Left kidney (tissue), 1 donor: ENCODE measurements at regions not wholly inside any gene's neighbourhood (a gene's known extent, or its start where the extent isn't known, plus 50 kb on each side); places are given as distances from the start of the nearest gene placed in this dataset.

Experiments used
- DNase-seq: peaks from one replicate; pipeline ENCODE4 v3.0.0-alpha.2; 2013

DNA sequence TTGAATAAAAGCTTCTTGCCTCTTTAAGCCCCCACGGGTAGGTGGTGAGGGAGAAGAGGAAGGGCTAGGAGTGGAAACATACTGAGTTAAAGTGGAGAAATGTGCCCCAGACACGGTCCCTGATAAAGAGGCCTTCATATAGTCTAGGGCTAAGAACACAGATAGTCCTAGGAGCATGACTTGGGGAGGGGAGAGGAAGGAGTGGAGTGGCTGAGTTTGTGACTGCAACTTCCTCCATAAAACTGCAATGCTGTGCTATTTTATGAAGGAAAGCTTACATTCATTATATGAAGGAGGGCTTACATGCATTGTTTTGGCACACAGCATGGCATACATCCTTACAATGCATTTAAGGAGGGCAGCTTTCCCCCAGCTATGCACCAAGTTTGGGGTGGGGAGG is 1129.4 kb upstream of the LRRTM3 start:
- no peak for DNase-seq

DNA sequence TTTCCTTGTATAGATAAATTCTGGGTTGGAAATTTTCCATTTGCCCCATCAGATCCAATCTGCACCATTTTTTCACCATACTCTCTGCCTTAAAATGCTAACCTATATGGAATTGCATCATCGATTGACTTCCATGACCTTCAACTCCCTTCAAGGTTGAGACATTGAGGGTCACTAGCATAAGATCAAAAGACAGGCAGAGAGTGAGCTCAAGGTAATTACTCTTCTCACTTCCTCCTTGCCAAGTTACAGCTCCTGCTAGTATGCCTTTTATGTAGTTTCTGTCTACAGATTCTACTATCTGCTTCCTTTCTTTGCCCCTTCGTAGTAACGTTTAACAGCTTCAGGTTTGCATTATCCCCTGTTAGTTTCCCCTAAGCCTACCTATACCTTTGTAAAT is 1127.7 kb upstream of the LRRTM3 start:
- no peak for DNase-seq

DNA sequence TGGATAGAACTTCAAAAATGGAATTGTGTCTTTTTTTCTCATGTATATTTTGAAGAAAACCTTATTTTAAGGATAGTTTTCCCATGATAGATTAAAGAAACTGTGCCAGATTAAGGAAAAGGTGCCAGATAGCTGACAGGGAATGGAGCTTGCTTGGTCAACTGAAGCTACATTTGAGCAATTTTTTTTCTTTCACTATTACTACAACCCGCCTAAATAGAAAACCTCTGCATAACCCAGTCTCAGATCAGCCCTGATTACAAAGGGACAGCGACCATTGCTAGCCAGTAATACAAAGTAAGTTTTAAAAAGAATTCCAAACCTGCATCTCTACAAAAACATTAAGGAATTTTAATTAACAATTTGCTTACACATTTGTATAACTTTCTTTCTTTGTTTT is 1123.4 kb upstream of the LRRTM3 start:
- no peak for DNase-seq

DNA sequence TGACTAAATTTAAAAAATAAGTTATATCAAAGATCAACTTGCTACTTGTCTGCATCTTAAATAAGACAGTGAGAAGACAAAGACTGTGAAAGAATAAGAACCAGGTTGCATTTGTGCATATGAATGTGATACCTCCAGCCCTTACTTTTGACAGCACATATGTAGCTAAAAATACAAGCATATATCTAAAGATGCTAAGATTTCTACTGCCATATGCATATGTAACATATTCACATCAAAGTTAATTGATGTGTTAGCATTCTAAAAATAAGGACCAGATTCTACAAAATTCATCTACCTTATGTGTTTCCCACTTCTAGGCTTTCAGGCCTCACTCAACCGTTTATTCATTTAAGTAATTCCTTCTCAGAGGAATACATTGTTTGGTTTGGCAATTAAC is 1120.3 kb upstream of the LRRTM3 start:
- DNase-seq, result no peak

DNA sequence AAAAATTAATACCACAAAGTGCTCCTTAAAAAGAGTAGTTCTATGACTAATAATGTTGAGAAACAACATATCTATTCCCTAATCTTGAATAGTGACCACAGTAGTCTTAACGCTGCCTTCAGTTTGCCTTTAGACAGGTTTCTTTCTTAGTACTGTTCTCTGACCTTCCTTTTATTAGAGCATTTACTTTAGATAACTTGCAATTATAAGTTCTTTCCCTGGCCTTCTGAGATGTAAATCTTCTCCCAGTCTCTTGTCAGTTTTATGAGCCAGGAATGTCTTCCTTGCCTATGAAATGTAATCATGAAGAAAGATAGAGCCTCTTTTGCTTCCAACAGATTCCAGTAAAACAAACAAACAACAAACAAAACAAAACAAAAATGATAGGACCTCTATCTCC is 1119.8 kb upstream of the LRRTM3 start:
- peak; percentile 22 for DNase-seq

DNA sequence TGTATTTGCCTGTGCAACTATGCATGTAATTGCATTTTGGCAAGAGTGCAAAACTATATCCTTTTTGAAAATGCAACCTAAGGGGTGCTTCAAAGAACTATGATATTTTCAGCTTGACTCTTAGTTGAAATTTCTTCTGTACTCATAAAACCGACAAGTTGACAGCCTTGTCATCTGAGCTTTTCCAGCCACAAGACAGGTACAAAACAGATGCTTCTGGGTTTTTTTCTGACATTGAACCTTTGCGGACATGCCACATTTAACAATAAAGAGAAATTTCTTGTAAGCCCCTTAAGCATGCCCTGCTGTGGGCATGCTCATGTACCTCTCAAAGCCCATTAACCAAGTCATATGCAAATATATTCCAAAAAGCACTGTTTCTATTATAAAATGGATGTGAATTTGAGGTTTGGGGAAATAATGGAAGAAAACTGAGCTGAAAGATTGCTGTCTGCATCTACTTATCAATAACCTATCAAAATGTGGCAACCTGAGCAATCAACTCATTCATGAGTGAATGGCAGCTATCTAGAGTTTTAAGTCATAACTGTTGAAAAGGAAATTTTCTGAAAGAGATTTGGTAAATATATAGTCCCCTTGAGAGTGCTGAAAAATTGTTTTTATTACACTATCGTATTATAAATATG is 1117.0 kb upstream of the LRRTM3 start:
- DNase-seq, result no peak

DNA sequence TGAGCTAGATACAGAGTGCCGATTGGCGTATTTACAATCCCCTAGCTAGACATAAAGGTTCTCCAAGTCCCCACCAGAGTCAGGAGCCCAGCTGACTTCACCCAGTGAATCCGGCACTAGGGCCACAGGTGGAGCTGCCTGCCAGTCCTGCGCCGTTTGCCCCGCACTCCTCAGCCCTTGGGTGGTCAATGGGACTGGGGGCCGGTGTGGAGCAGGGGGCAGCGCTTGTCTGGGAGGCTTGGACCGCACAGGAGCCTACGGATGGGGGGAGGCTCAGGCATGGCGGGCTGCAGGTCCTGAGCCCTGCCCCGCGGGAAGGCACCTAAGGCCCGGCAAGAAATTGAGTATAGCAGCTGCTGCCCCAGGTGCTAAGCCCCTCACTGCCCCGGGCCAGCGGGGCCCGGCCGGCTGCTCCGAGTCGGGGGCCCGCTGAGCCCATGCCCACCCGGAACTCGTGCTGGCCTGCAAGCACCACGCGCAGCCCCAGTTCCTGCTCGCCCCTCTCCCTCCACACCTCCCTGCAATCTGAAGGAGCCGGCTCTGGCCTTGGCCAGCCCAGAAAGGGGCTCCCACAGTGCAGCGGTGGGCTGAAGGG is 1113.8 kb upstream of the LRRTM3 start:
- DNase-seq, result no peak

DNA sequence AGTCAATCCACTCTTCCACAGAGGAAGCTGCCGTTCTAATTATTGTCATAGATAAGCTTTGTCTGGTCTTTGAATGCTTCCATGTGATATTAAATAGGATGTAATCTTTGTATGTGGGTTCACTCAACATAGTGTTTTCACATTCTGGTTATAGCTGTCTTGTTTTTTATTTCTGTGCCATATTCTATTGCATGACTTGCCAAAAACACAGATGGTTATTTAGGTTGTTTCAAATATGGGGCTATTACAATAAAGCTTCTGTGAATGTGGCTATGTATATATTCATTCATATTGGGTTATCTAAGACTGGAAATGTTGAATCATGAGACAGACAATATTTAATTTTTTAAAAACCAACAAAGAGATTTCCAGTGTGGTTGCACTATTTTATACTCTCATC is 1109.3 kb upstream of the LRRTM3 start:
- DNase-seq, result no peak

DNA sequence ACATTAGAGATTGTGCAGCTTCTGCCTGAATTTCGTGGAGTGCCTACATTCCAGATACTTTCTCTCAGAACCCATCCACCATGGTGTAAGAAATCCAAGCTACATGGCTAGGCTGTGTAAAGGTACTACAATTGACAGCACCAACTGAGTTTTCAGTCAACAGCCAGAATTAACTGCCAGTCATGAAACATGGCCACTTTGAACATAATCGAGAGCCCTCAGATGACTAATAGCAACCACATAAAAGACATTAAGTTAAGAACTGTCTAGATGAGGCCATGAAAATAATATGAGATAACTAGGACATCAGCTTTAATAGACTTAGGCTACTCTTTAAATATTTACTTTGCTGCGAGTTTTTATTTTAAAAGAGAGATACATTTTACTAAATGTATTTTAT is 1106.8 kb upstream of the LRRTM3 start:
- DNase-seq, result no peak

DNA sequence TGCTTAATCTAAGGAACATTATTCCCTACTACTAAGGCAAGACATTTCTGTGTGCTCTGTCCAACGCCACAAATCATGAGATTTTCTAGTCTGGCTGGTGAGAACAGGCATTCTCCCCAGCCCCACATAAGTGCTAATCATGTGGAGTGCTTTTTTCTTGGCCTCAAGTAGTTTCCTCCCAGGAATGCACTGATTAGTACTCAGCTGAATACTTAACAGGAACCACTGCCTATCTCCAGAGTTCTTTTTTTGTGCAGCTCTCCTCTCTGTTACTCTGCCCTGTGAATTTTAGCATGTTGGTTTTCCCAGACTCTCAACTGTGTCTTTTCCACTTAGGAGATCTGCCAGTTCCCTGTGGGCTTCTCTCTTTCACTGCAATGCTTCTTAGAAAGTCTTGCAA is 1098.5 kb upstream of the LRRTM3 start:
- no peak for DNase-seq

DNA sequence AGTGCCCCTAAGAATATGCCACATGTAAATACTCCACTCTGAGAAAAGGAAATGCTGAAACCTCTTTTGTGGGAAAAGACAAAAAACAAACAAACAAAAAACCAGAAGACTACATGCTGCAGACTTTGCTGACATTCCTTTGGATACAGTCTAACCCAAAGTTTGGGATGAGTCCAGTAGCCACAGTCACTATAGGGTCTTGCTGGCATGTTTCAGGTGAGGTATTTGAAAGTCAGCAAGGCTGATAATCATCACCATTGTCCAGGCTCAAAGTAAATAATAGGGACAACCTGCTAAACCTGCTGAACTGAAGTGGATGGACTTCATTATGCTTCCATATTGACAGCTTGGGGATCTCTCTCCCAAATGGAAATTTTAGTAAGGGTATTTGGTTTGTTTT is 1087.0 kb upstream of the LRRTM3 start:
- no peak for DNase-seq

DNA sequence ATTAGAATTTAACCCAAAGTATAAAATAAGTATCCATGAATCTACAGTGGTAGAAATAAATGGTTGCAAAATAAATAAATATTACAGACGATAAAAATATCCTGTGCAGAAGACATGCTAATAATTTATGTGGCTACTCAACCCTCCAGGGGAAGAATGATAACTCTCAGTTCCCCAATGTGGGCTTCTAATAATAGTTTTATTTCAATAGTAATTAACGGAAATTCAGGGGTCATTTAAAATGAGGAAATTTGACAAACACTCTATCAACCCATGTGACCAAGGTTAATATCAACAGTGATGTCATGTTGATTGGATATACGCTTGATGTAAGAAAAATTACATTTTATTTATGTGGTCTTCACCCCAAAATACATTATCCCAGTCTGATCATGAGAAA is 1082.6 kb upstream of the LRRTM3 start:
- no peak for DNase-seq

DNA sequence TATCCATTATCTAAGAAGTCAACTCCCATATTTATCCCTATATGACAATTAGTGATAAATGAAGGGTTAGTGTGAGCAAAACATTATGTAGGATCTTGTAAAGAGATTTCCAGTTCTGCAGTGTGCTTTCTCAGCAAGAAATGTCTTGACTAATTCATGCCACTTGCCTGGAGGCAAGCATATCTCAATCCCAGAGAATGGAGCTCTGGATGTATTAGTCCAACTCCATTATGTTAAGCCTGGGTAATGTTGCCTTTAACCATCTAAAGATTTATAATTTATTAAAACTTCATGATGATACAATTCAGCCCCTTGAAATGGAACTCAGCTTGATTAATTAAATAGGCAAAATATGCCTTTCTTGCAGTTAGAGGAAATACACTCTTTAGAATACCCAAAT is 1079.9 kb upstream of the LRRTM3 start:
- no peak for DNase-seq

DNA sequence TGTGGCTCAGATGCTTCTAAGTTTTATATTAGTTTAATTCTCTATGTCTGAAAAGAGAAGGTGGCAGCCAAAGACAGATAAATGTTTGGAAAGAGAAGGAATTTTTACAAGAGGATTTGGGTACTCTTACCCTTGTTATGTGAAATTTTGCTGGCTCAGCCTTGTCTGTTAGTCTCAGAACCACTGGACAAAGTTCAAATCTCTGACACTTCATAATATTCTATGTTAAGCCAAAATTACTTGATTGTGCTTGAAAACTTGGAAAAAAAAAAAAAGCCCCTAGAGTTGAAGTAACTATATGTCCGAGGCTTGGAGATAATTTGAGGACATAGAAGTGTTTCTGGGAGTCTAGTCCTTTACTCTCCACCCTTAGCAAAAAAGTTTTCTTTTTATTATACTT is 1079.3 kb upstream of the LRRTM3 start:
- no peak for DNase-seq

DNA sequence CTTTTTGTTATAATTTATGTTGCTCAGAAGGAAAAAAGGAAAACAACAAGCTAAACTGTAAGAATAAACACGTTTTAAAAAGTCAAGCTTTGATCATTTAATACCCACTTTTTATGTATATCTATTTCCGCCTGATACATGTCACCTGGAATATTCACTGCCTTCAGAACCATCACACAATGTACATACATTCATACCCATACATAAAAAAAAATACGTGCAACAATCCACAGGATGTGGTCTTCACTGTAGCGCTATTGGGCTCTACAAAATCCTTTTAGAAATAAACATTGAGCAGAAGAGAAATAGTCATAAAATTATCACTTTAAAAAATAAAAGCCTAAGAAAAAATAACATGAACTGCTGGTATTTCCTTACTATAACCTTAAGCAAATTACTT is 1078.9 kb upstream of the LRRTM3 start:
- no peak for DNase-seq

DNA sequence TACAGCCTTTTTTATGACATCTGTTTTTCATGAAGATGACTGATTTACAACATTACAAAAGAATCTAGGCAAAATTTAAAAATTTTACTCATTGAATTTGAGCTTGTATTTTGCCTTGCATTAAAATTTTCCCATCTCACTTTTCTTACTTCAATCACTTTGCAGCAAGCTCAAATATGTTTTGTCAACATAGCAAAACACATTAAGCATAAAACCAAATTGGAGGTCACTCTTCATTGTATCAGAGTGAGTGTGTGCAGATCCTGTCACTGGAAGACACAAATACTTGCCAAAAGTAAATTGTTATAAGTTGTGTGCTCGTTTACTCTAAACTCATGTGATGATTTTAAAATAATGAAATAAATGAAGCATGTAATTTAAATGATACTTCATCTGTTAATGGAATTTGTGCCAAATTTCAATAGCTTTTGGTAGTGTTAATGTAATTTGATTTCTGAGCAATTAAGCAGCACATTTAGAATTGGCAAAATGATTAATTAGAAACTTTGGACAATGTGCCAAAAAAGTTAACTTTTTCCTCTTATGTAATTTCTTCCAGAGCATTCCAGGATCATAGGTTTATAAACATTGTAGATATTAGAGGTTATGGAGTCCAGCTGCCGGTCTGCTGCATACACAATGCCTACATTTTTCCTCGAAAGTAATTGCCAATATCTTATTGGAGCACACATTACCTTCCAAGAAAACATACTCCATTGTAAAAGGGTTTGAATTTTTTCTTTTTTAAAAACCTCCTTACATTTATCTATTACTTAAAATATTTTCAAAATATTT is 1078.2 kb upstream of the LRRTM3 start:
- no peak for DNase-seq

DNA sequence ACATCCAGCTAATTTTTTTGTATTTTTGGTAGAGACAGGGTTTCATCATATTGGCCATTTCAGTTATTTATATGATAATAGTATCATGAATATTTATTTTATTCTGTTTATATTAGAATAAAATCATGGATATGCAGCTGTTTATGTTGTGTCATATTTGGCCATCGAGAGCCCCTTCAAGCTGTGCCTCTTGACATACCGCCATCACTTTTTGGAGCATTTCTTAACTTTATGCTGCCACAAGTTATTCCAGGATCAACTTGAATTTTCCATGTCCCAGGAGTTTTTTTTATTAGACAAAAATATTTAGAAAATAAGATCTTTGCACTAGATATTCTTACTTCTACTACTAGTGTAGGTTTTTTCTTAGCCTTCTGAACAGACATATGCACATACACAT is 1067.0 kb upstream of the LRRTM3 start:
- no peak for DNase-seq

DNA sequence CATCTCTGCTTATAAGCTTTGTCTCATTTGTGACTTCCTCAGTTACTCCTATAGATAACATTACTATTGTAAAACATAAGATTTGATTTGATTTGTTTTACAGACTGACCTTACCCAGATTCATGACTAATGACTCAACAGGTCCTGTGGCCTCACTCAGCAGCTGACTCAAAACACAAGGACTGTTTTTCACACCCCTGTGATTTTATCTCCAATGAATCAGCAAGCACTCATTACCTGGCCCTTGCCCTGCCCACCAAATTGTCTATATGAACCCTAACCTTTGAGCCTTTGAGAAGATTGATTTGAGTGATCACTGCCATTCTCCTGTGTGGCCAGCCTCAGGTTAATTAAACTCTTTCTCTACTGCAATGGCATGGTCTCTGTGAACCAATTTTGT is 1064.6 kb upstream of the LRRTM3 start:
- DNase-seq, result no peak
